Activated naive CD4-positive, alpha-beta T cell (primary cell): ENCODE measurements at regions not wholly inside any gene's neighbourhood (a gene's known extent, or its start where the extent isn't known, plus 50 kb on each side); places are given as distances from the start of the nearest gene placed in this dataset.

ENCODE experiments used
- DNase-seq, 4 experiments: peaks; one replicate each; lab custom pipeline; 2025; lab: John Stamatoyannopoulos, UW

GRCh38 chr4:167492007-167492406 is 257.7 kb upstream of the SPOCK3 start:
- no peak for DNase-seq

DNA sequence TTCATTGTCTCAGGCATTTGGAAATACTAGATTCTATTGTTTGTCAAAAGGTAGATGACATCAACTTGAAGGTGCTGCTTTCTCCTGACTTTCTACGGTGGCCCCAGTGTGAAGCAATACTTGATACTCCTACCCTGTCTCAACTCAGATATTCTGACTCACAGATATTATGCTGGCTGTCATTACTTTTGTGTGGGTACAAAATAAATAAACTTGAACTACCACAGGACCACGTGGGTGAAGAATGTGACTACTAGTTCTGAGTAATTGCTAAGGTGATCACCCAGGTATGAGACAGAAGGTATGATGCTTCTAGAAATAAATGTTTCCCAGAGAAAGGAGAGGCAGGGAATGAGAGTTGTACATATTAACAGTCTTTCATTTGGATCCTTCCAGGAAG is 275.3 kb upstream of the SPOCK3 start:
- DNase-seq: no peak

GRCh38 chr4:167524091-167524490 is 289.8 kb upstream of the SPOCK3 start:
- no peak for DNase-seq

DNA sequence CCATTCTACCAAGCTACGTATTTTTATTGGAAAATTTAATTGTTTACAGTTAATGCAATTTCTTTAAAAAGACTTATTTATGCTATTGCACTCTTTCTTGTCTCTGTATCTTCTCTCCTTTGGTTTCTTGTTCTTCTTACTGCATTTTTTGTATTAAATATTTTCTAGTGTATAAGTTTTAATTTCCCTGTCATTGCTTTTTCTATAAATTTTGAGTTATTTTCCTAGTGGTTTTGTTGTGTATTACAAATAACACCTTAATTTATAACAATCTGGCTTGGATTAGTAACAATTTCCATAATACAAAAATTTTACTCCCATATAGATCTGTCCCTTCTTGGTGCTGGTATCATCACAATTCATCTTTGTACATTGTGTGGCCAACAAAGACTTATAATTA is 303.5 kb upstream of the SPOCK3 start:
- no peak for DNase-seq

DNA sequence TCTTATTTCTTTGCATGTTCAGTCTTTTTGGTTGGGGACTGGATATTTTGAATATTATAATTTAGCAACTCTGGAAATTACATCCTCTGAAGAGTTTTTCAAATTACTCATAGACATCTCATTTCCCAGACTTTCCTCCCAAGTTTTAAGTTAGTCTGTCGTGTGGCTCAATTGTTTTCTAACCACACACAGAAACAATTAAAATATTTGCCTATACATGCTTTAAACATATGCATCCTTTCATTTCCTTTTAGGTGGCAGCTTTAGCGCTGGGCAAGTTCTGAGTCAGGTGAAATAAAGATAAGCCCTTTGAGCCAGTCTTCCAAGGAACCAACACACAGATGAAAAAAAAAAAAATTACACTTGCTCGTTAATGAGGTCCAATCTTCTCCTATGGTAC is 307.0 kb upstream of the SPOCK3 start:
- DNase-seq: no peak

GRCh38 chr4:167544391-167544790 is 310.1 kb upstream of the SPOCK3 start:
- no peak for DNase-seq

GRCh38 chr4:167550021-167550420 is 315.7 kb upstream of the SPOCK3 start:
- no peak for DNase-seq

DNA sequence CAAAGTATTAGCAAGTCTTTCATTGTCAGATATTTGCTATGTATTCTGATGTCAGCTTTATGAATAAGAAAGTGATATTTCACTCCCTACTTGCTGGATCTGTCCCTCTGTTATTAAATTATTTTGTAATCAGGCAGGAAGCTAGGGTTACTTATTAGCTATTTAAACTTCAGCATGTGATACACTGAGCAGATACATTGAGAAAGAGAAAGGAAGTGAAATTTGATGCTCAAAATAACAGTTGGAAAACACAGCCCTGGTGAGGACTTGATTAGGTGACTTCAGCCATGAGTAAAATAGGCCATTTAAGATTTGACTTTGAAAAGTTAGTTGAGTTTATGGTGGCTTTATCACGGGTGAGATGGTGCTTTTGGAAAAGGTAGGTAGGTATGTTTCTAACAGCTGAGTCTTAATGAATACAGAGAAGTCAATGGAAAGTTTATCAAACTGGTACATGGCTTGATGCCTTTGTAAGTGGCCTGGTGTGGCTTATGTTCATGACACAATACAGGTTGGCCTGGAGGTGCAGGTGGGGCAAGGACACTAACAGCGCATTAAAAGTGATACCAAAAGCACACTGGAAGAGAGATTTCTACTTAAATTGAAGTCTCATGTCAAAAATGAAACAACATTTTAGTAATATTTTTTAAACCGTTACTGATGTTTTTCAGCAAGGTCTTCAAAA is 321.2 kb upstream of the SPOCK3 start:
- no peak for DNase-seq

- DNase-seq: no peak
Observed at GRCh38 chr4:167578906-167579305, 344.6 kb upstream of the SPOCK3 start.

DNA sequence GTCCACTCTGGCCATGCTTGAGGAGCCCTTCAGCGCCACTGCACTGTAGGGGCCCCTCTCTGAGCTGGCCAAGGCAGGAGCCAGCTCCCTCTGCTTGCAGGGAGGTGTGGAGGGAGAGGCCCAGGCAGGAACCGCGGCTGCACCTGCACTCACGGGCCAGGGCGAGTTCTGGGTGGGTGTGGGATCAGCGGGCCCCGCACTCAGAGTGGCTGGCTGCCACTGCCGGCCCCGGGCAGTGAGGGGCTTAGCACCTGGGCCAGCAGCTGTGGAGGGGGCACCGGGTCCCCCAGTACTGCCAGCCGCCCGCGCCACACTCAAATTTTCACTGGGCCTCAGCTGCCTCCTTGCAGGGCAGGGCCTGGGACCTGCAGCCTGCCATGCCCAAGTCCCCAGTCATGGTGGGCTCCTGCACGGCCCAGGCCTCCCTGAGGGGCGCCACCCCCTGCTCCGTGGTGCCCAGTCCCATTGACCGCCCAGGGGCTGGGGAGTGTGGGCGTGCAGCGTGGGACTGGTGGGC is 347.2 kb upstream of the SPOCK3 start:
- no peak for DNase-seq

DNA sequence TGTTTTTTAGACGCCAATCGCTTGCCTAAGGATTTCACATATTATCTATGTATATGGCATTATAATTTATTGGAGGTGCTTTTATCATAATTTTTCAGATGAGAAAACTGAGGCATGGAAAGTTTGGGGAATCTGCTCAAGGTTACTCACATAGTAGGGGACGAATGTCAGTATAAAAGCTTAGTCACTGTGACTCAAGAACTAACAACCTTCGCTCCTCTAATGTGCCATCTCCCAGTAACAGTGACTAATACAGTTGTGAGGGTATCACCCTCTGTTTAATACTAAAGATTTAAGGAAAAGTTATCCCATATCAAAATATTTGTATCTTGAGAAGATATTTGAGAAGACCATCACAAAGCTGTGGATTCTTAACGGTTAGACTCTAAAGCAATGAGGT is 353.1 kb upstream of the SPOCK3 start:
- no peak for DNase-seq

- DNase-seq: no peak
Observed at GRCh38 chr4:167595898-167596297, 361.6 kb upstream of the SPOCK3 start.

DNA sequence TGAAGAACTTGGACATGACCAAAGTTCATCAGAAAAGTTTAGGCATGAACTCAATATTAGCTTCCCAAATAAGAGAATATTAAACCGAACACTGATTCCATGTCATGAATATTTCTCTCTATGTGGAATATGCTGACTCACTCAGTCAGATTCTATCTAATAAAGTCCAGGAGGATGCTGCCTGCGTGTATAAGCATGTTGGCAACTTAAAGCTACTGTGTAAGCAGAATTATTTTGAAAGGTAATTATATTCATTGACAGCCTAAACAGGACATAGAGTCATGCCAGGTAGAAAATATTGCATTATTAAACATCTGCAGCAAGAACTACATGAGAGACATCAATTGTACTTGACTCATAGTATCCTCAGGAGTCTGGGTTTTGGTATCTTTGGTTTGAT is 367.9 kb upstream of the SPOCK3 start:
- DNase-seq: no peak

DNA sequence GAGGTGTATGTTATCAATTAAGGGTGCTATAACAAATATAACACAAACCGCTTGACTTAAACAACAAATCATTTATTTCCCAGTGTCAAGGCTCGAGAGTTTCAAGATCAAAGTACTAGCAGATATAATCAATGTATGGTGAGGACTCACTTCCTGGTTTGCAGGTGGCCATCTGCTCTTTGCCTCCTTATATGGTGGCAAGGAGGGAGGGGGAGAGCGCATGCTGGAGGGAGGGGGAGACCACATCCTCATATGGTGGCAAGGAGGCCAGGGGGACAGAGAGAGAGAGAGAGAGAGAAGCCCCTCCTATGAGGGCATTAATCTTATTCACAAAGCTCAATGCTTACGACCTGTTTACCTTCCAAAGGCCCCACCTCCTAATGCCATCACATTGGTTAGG is 372.3 kb upstream of the SPOCK3 start:
- DNase-seq: no peak

GRCh38 chr4:167613381-167613780 is 379.1 kb upstream of the SPOCK3 start:
- no peak for DNase-seq

GRCh38 chr4:167614866-167615265 is 380.6 kb upstream of the SPOCK3 start:
- DNase-seq: no peak

- DNase-seq: no peak
Observed at GRCh38 chr4:167616476-167616875, 382.2 kb upstream of the SPOCK3 start.

DNA sequence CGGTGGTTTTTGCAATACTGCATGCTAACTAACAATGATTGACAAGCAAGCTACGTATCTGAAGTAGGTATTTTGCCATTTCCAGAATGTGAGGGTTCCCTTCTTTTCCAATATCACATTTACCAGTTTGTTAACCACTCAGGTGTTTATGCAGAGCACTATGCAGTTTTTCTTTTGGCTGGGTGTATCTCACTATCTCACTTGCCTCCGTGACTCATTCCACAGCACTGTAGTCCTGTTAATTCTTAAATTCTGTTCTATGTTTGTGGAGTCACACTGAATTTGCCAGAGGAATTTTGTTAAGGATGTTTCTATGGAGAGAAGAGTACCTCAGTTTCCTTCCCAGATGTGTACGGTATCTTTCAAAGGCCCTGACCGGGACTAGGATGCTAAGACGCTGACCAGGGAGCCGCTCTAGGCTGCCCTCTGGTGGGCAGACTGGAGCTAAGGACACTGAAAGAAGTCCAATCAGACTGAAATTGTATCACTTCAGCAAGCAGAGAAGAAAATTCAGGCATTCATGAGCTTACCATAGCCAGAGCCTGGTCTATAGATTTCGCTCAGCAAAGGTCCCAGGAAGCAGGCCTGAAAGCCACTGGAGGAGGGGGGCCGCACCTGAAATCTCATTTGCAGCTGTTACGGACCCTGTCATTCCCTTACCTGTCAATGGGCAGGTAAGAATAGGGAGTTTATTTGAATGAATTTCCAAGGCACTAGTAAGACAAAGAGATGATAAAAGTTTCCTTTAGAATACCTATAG is 388.4 kb upstream of the SPOCK3 start:
- peak in 1 of 4 experiments; percentile 0 for DNase-seq

GRCh38 chr4:167623241-167623572 is 388.9 kb upstream of the SPOCK3 start:
- DNase-seq: no peak

- DNase-seq: no peak
Observed at GRCh38 chr4:167629272-167629671, 395.0 kb upstream of the SPOCK3 start.

DNA sequence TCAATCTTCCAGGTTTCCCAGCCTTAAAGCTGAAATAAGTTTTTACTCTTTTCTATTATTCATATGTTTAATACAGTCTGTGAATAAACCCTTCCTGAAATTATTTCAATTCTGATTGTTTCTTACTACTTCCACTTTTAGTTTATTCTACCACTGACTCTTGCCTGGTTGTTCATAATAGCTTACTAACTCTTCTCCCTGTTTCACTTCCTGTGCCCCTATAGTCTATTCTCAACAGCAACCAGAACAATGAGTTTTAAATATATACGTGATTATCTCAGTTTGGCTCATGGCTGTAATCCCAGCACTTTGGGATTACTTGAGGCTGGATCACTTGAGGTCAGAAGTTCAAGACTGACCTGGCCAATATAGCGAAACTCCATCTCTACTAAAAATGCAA is 408.0 kb upstream of the SPOCK3 start:
- no peak for DNase-seq

DNA sequence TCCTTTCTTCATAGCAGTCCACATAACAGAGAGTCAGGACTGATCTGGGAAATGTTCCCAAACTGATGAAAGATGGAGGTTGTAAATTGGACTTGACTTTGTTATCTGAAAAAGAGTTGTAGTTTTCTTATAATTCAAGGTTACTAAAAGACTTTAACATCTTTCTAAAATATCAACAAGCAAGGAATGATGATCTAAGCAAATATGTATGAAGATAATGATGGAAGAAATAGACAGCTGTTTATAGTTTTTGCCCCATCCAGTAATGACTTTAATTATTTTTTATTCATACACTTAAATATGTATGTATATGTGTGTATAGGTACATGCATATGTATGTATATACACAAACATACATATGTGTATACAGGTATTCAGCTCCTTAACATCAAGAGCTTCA is 411.1 kb upstream of the SPOCK3 start:
- no peak for DNase-seq

DNA sequence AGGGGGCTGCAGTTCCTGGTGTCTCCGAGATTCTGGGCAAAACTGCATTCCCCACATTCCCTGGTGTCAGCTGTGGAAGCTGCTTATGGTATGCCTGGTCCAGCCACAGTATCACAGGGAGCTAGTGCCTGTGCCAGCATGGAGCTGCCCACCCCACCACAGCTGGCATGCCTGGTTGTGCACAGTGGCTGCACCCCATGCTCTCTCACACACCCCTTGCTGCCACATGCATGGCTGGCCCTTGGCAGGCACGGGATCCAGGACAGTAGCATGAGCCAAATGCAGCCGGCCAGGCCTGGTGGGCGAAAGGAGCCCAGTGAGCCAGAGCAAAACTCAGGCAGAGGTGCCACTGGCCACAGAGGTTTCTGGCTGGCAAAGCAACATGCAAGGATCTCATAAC is 418.0 kb upstream of the SPOCK3 start:
- no peak for DNase-seq

GRCh38 chr4:167688660-167689142 is 403.6 kb upstream of the ANXA10 start:
- no peak for DNase-seq
